ENCODE measurements at regions not wholly inside any gene's neighbourhood (a gene's known extent, or its start where the extent isn't known, plus 50 kb on each side); places are given as distances from the start of the nearest gene placed in this dataset.

- Histone ChIP-seq H3K79me2 (ENCODE audit: control insufficient read depth, insufficient read depth, low read length) (no peaks in the 10 kb centered on the region), H3K4me1 (ENCODE audit: control insufficient read depth, extremely low read depth, insufficient read depth, low read length) (no peaks in the 10 kb centered on the region), H4K20me1 (replicated peaks; ENCODE audit: control insufficient read depth, extremely low read depth, insufficient read depth, low read length) (no peaks in the 10 kb centered on the region), H3K9ac (replicated peaks; ENCODE audit: extremely low read depth, insufficient read depth, low read length) (no peak overlapping the region), H2AFZ (ENCODE audit: low read depth, low read length) (no peak overlapping the region), H3K36me3 (ENCODE audit: control insufficient read depth in 2 of 2, extremely low read depth in 1 of 2, insufficient read depth in 2 of 2, low read length in 2 of 2) (no peaks in the 10 kb centered on the region), H3K9me1 (replicated peaks; ENCODE audit: control insufficient read depth, extremely low read depth, insufficient read depth, low read length) (no peaks in the 10 kb centered on the region), H3K27me3 (ENCODE audit: control insufficient read depth in 2 of 2, insufficient read depth in 2 of 2, low read length in 2 of 2) (no peaks in the 10 kb centered on the region), H3K9me3 (replicated peaks; ENCODE audit: control insufficient read depth, insufficient read depth, low read length) (no peaks in the 10 kb centered on the region), H3K4me2 (ENCODE audit: insufficient read depth, low read length) (no peak overlapping the region), H3K27ac (ENCODE audit: insufficient read depth, low read depth, low read length) (no peak overlapping the region), H3K4me3 (replicated peaks in 1 of 3; ENCODE audit: insufficient read depth in 1 of 3, low read depth in 1 of 3, low read length in 3 of 3) (no peak overlapping the region)
- DNase-seq (ENCODE audit: low read depth, low spot score) (no peak), FAIRE-seq (no peak)
- TF ChIP-seq JUN (IDR thresholded peaks at IDR 0.05; ENCODE audit: borderline replicate concordance, insufficient read depth, insufficient read length, low read depth), result no peak
- TF ChIP-seq CTCF (IDR thresholded peaks at IDR 0.05; ENCODE audit: extremely low read depth in 1 of 2, insufficient read depth in 1 of 2, low read depth in 1 of 2, low read length in 2 of 2), result no peak
- TF ChIP-seq EZH2 (IDR thresholded peaks at IDR 0.05; ENCODE audit: borderline replicate concordance, low read depth, low read length, severe bottlenecking), result no peak
- no peak for TF ChIP-seq POLR2A (IDR thresholded peaks at IDR 0.05; ENCODE audit: low read depth, low read length)
- no peak for TF ChIP-seq MYC (IDR thresholded peaks at IDR 0.05; ENCODE audit: low read depth, low read length)
- no peak for TF ChIP-seq POLR2AphosphoS5 (IDR thresholded peaks at IDR 0.05; ENCODE audit: insufficient read depth, low read depth, low read length)
- TF ChIP-seq MAX (IDR thresholded peaks at IDR 0.05; ENCODE audit: insufficient read depth, insufficient read length), result no peak
- no peak for TF ChIP-seq GATA2 (IDR thresholded peaks at IDR 0.05; ENCODE audit: insufficient read depth, insufficient read length, low read depth, low read length)
- TF ChIP-seq FOS (IDR thresholded peaks at IDR 0.05; ENCODE audit: borderline replicate concordance, insufficient read depth, low read length), result no peak
- dilution Hi-C loops (cut with MboI; ENCODE audit: extremely low pct_ligation_motif_present, low sequenced_read_pairs) (no loop called here), intact Hi-C loops (cut with micrococcal nuclease) (no loop called here)
- BruUV-seq (replicated peaks), result no TSS peak
- ChIA-PET POLR2A (no interaction called here), CTCF (no interaction called here)
Measured at GRCh38 chr5:6222899-6223298, 155.4 kb downstream of the MED10 start.
